ENCODE measurements at regions not wholly inside any gene's neighbourhood (a gene's known extent, or its start where the extent isn't known, plus 50 kb on each side); places are given as distances from the start of the nearest gene placed in this dataset.

DNA sequence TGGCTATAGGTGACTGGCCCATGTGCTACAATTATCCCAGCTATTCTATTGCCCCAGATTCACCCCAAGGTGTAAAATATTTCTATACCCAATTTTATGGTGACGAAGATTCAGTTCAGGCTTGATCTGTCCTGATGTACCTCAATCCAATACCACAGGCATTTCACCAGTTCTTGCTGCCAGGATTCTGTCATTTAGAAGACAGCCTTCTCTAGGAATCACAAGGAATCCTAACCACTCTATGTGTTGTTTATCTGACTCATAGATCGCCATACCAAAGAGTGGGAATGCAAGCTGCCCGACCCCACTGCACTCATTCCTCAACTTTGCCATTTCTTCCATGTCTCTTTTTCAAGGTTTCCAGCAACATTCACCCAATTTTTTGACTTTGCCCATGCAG lies 355.0 kb upstream of the EMCN start:
- no peak for TF ChIP-seq POLR2A (IDR thresholded peaks at IDR 0.05)
- TF ChIP-seq, protein P1, sequence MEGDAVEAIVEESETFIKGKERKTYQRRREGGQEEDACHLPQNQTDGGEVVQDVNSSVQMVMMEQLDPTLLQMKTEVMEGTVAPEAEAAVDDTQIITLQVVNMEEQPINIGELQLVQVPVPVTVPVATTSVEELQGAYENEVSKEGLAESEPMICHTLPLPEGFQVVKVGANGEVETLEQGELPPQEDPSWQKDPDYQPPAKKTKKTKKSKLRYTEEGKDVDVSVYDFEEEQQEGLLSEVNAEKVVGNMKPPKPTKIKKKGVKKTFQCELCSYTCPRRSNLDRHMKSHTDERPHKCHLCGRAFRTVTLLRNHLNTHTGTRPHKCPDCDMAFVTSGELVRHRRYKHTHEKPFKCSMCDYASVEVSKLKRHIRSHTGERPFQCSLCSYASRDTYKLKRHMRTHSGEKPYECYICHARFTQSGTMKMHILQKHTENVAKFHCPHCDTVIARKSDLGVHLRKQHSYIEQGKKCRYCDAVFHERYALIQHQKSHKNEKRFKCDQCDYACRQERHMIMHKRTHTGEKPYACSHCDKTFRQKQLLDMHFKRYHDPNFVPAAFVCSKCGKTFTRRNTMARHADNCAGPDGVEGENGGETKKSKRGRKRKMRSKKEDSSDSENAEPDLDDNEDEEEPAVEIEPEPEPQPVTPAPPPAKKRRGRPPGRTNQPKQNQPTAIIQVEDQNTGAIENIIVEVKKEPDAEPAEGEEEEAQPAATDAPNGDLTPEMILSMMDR (IDR thresholded peaks at IDR 0.05), result no peak

Measured in right lobe of liver (tissue), 4 donors.